ENCODE measurements at regions not wholly inside any gene's neighbourhood (a gene's known extent, or its start where the extent isn't known, plus 50 kb on each side); places are given as distances from the start of the nearest gene placed in this dataset.

- TF ChIP-seq, protein P1, sequence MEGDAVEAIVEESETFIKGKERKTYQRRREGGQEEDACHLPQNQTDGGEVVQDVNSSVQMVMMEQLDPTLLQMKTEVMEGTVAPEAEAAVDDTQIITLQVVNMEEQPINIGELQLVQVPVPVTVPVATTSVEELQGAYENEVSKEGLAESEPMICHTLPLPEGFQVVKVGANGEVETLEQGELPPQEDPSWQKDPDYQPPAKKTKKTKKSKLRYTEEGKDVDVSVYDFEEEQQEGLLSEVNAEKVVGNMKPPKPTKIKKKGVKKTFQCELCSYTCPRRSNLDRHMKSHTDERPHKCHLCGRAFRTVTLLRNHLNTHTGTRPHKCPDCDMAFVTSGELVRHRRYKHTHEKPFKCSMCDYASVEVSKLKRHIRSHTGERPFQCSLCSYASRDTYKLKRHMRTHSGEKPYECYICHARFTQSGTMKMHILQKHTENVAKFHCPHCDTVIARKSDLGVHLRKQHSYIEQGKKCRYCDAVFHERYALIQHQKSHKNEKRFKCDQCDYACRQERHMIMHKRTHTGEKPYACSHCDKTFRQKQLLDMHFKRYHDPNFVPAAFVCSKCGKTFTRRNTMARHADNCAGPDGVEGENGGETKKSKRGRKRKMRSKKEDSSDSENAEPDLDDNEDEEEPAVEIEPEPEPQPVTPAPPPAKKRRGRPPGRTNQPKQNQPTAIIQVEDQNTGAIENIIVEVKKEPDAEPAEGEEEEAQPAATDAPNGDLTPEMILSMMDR (IDR thresholded peaks at IDR 0.05) = no peak
- TF ChIP-seq POLR2A (IDR thresholded peaks at IDR 0.05) = no peak
These were observed 463.4 kb downstream of the ZNF608 start for GRCh38 chr5:124283031-124283430.
